Cardiac fibroblast (primary cell): ENCODE measurements at regions not wholly inside any gene's neighbourhood (a gene's known extent, or its start where the extent isn't known, plus 50 kb on each side); places are given as distances from the start of the nearest gene placed in this dataset.

Experiments
- DNase-seq, 2 donors: peaks; one replicate each; pipeline versions ENCODE4 v3.0.0 to v3.0.0-alpha.2; 2010; ENCODE audit warnings: low read depth in 2 of 2
- H3K4me3 ChIP-seq, 2 donors: replicated peaks in 1 of 2; 1 replicate in 1 of 2; 2 replicates in 1 of 2; pipeline ENCODE4 v1.5.1; 2011; ENCODE audit warnings: low read depth in 2 of 2, low read length in 2 of 2, mild to moderate bottlenecking in 2 of 2, moderate library complexity in 1 of 2
- CTCF ChIP-seq: IDR thresholded peaks from one replicate; pipeline ENCODE4 v1.5.1; 2011; ENCODE audit warnings: low read depth, mild to moderate bottlenecking, low read length, inconsistent platforms

- no peak for DNase-seq
- no peak overlapping the region for H3K4me3 ChIP-seq
- no peak for TF ChIP-seq CTCF
Observed at GRCh38 chr21:41605178-41605933, 97.4 kb upstream of the TMPRSS2 start.

GRCh38 chr21:41604583-41605041, 96.7 kb upstream of the TMPRSS2 start:
- no peak for DNase-seq
- no peak for TF ChIP-seq CTCF
- no peak overlapping the region for H3K4me3 ChIP-seq

GRCh38 chr21:41603476-41603875, 95.5 kb upstream of the TMPRSS2 start:
- TF ChIP-seq CTCF: no peak
- no peak overlapping the region for H3K4me3 ChIP-seq
- no peak for DNase-seq

GRCh38 chr21:41602531-41602930, 94.6 kb upstream of the TMPRSS2 start:
- TF ChIP-seq CTCF: no peak
- no peak for DNase-seq
- no peak overlapping the region for H3K4me3 ChIP-seq

GRCh38 chr21:41601573-41602368, 93.8 kb upstream of the TMPRSS2 start:
- DNase-seq: peak in 1 of 2 donors; percentile 34
- no peak for TF ChIP-seq CTCF
- H3K4me3 ChIP-seq: no peak overlapping the region

- no peak overlapping the region for H3K4me3 ChIP-seq
- no peak for DNase-seq
- no peak for TF ChIP-seq CTCF
Observed at GRCh38 chr21:41600961-41601572, 93.1 kb upstream of the TMPRSS2 start.
